ENCODE measurements at regions not wholly inside any gene's neighbourhood (a gene's known extent, or its start where the extent isn't known, plus 50 kb on each side); places are given as distances from the start of the nearest gene placed in this dataset.

DNA sequence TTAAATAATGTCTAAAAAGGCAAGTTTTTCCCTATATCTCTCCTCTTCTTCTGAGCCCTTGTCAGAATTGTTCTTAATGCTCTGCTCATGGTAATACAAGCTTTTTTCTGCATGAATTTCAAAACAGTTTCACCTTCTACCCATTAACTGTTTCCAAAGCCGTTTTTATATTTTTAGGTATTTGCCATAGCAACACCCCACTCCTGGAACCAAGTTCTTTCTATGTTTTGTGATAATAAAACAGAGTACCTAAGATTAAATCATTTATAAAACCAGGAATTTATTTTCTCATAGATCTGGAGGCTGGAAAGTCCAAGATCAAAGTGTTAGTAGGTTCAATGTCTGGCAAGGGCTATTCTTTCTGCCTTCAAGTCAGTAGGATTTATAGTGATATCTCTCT, 497.4 kb downstream of the ETS1 start:
- H3K4me3 ChIP-seq (ENCODE audit: low read depth in 1 of 2, low read length in 2 of 2), result no peak overlapping the region
- H3K27me3 ChIP-seq (ENCODE audit: control insufficient read depth in 1 of 2, insufficient read depth in 2 of 2, low read length in 2 of 2), result no peaks in the 10 kb centered on the region
- H3K4me1 ChIP-seq (ENCODE audit: control insufficient read depth in 2 of 2, insufficient read depth in 2 of 2, low read length in 1 of 2), result no peaks in the 10 kb centered on the region
- H3K27ac ChIP-seq (ENCODE audit: low read depth in 2 of 2, low read length in 1 of 2), result no peak overlapping the region
- no peaks in the 10 kb centered on the region for H3K36me3 ChIP-seq (ENCODE audit: control insufficient read depth in 2 of 2, insufficient read depth in 2 of 2, low read length in 1 of 2)
- WGBS, 2 donors, result 76 to 84% methylated on average over 1 of the region's 1 CpG
- peaks cover 0 to 3% of the 10 kb centered on the region in 2 donors for H3K9me3 ChIP-seq (ENCODE audit: control insufficient read depth in 2 of 2, insufficient read depth in 1 of 2, low read depth in 1 of 2, low read length in 1 of 2)

DNA sequence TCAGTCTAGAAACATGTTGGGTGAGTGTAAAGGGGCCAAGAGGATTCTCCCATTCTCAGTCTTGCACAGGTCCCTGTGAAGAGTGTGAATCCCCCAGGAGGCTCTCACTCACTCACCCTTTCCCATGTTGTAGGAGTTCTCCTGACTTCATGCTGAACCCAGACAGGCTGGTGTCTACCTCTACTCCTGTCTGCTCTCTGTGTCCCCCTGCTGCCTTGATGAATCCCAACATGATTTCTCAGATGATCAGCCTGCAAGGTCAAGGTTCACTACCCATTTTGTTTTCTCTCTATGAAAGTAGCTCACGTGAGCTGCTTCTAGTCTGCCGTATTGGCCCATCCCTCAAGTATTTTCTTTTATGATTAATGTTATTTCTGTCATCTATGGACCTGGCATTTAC, 500.6 kb downstream of the ETS1 start:
- Histone ChIP-seq H3K4me3 (ENCODE audit: low read depth in 1 of 2, low read length in 2 of 2) (no peak overlapping the region), H3K9me3 (ENCODE audit: control insufficient read depth in 2 of 2, insufficient read depth in 1 of 2, low read depth in 1 of 2, low read length in 1 of 2) (peaks cover 0 to 3% of the 10 kb centered on the region in 2 donors), H3K36me3 (ENCODE audit: control insufficient read depth in 2 of 2, insufficient read depth in 2 of 2, low read length in 1 of 2) (no peaks in the 10 kb centered on the region), H3K27me3 (ENCODE audit: control insufficient read depth in 1 of 2, insufficient read depth in 2 of 2, low read length in 2 of 2) (no peaks in the 10 kb centered on the region), H3K27ac (ENCODE audit: low read depth in 2 of 2, low read length in 1 of 2) (no peak overlapping the region), H3K4me1 (ENCODE audit: control insufficient read depth in 2 of 2, insufficient read depth in 2 of 2, low read length in 1 of 2) (no peaks in the 10 kb centered on the region)
- 84 to 94% methylated on average over 2 of the region's 2 CpGs for WGBS, 2 donors

DNA sequence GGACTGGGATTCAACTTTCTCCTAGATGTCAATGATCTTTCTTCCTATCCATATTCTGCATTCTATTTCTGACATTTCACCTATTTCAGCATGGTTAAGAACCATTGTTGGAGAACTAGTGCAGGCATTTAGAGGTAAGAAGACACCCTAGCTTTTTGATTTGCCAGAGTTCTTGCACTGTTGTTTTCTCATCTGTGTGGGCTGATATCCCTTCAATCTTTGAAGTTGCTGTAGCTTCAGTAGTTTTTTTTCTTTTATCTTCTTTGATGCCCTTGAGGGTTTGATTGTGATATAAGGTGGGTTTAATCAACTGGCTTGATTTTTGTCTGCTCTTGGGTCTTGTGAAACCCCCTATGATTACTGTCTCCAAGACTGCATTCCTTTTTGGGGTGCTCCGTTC, 502.1 kb downstream of the ETS1 start:
- Histone ChIP-seq H3K27ac (ENCODE audit: low read depth in 2 of 2, low read length in 1 of 2) (no peak overlapping the region), H3K4me3 (ENCODE audit: low read depth in 1 of 2, low read length in 2 of 2) (no peak overlapping the region), H3K36me3 (ENCODE audit: control insufficient read depth in 2 of 2, insufficient read depth in 2 of 2, low read length in 1 of 2) (no peaks in the 10 kb centered on the region), H3K9me3 (ENCODE audit: control insufficient read depth in 2 of 2, insufficient read depth in 1 of 2, low read depth in 1 of 2, low read length in 1 of 2) (peaks cover 0 to 3% of the 10 kb centered on the region in 2 donors), H3K4me1 (ENCODE audit: control insufficient read depth in 2 of 2, insufficient read depth in 2 of 2, low read length in 1 of 2) (no peaks in the 10 kb centered on the region), H3K27me3 (ENCODE audit: control insufficient read depth in 1 of 2, insufficient read depth in 2 of 2, low read length in 2 of 2) (no peaks in the 10 kb centered on the region)
- WGBS, 2 donors, result 0% methylated on average over 1 of the region's 1 CpG

DNA sequence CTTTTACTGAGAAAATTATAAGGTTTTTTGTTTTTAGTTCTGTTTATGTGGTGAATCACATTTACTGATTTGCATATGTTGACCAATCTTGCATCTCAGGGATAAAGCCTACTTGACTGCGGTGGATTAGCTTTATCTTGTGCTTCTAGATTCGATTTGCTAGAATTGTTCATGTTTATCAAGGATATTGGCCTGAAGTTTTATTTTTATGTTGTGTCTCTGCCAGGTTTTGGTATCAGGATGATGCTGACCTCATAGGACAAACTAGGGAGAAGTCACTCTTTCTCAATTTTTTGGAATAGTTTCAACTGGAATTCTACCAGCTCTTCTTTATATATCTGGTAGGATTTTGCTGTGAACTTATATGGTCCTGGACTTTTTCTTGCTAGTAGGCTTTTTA, 504.8 kb downstream of the ETS1 start:
- H3K9me3 ChIP-seq (ENCODE audit: control insufficient read depth in 2 of 2, insufficient read depth in 1 of 2, low read depth in 1 of 2, low read length in 1 of 2), result no peaks in the 10 kb centered on the region
- no peak overlapping the region for H3K27ac ChIP-seq (ENCODE audit: low read depth in 2 of 2, low read length in 1 of 2)
- H3K36me3 ChIP-seq (ENCODE audit: control insufficient read depth in 2 of 2, insufficient read depth in 2 of 2, low read length in 1 of 2), result no peaks in the 10 kb centered on the region
- H3K4me3 ChIP-seq (ENCODE audit: low read depth in 1 of 2, low read length in 2 of 2), result no peak overlapping the region
- no peaks in the 10 kb centered on the region for H3K27me3 ChIP-seq (ENCODE audit: control insufficient read depth in 1 of 2, insufficient read depth in 2 of 2, low read length in 2 of 2)
- H3K4me1 ChIP-seq (ENCODE audit: control insufficient read depth in 2 of 2, insufficient read depth in 2 of 2, low read length in 1 of 2), result no peaks in the 10 kb centered on the region
- WGBS, 2 donors, result 92 to 93% methylated on average over 2 of the region's 2 CpGs

DNA sequence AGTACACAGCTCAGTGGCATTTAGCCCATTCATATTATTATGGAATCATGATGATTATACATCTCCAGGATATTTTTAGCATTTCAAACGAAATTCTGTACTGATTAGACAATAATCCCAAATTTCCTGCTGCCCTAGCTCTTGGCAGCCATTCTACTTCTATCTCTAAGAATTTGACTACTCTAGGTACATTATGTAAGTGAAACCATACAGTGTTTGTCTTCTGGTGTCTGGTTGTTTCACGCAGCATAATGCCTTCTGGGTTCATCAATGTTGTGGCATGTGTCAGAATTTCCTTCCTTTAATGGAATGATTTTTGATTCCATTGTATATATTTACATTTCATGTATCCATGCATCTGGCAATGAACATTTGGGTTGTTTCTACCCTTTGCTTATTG, 517.7 kb downstream of the ETS1 start:
- no peak overlapping the region for H3K27ac ChIP-seq (ENCODE audit: low read depth in 2 of 2, low read length in 1 of 2)
- no peaks in the 10 kb centered on the region for H3K27me3 ChIP-seq (ENCODE audit: control insufficient read depth in 1 of 2, insufficient read depth in 2 of 2, low read length in 2 of 2)
- no peaks in the 10 kb centered on the region for H3K9me3 ChIP-seq (ENCODE audit: control insufficient read depth in 2 of 2, insufficient read depth in 1 of 2, low read depth in 1 of 2, low read length in 1 of 2)
- no peaks in the 10 kb centered on the region for H3K36me3 ChIP-seq (ENCODE audit: control insufficient read depth in 2 of 2, insufficient read depth in 2 of 2, low read length in 1 of 2)
- WGBS, 2 donors, result 35 to 42% methylated on average over 2 of the region's 2 CpGs
- H3K4me3 ChIP-seq (ENCODE audit: low read depth in 1 of 2, low read length in 2 of 2), result no peak overlapping the region
- no peaks in the 10 kb centered on the region for H3K4me1 ChIP-seq (ENCODE audit: control insufficient read depth in 2 of 2, insufficient read depth in 2 of 2, low read length in 1 of 2)

DNA sequence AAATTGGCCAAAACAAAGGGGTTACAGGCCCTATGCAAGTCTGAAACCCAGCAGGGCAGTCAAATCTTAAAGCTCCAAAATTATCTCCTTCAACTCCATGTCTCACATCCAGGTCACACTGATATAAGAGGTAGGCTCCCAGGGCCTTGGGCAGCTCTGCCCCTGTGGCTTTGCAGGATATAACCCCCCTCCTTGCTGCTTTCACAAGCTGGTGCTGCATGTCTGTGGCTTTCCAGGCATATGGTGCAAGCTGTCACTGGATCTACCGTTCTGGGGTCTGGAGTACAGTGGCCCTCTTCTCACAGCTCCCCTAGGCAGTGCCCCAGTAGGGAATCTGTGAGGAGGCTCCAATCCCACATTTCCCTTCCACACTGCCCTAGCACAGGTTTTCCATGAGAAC, 519.6 kb downstream of the ETS1 start:
- 61 to 71% methylated on average over 1 of the region's 1 CpG for WGBS, 2 donors

DNA sequence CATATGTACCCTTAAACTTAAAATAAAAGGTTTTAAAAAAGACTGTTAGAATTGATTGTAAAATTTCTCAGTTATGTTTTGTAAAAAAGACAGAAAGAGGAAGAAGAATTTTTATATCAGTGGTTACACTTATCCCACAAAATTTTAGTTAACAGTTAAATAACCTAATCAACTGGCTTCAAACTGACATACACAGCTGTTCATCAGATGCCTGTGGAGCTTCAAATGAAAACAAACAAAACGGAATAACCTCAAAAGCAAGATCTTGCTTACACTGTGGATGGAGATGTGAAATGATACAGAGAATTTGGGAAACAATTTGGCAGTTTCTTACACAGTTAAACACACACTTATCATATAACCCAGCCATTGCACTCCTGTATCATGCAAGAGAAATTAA, 521.0 kb downstream of the ETS1 start:
- Histone ChIP-seq H3K27ac (ENCODE audit: low read depth in 2 of 2, low read length in 1 of 2) (no peak overlapping the region), H3K4me1 (ENCODE audit: control insufficient read depth in 2 of 2, insufficient read depth in 2 of 2, low read length in 1 of 2) (no peaks in the 10 kb centered on the region), H3K36me3 (ENCODE audit: control insufficient read depth in 2 of 2, insufficient read depth in 2 of 2, low read length in 1 of 2) (no peaks in the 10 kb centered on the region), H3K4me3 (ENCODE audit: low read depth in 1 of 2, low read length in 2 of 2) (no peak overlapping the region), H3K27me3 (ENCODE audit: control insufficient read depth in 1 of 2, insufficient read depth in 2 of 2, low read length in 2 of 2) (no peaks in the 10 kb centered on the region), H3K9me3 (ENCODE audit: control insufficient read depth in 2 of 2, insufficient read depth in 1 of 2, low read depth in 1 of 2, low read length in 1 of 2) (no peaks in the 10 kb centered on the region)
- 56 to 63% methylated on average over 1 of the region's 1 CpG for WGBS, 2 donors

More for the DNA sequence above, 519.6 kb downstream of the ETS1 start:
- H3K27me3 ChIP-seq (ENCODE audit: control insufficient read depth in 1 of 2, insufficient read depth in 2 of 2, low read length in 2 of 2), result no peaks in the 10 kb centered on the region
- H3K27ac ChIP-seq (ENCODE audit: low read depth in 2 of 2, low read length in 1 of 2), result no peak overlapping the region
- H3K4me3 ChIP-seq (ENCODE audit: low read depth in 1 of 2, low read length in 2 of 2), result no peak overlapping the region
- no peaks in the 10 kb centered on the region for H3K4me1 ChIP-seq (ENCODE audit: control insufficient read depth in 2 of 2, insufficient read depth in 2 of 2, low read length in 1 of 2)
- H3K36me3 ChIP-seq (ENCODE audit: control insufficient read depth in 2 of 2, insufficient read depth in 2 of 2, low read length in 1 of 2), result no peaks in the 10 kb centered on the region
- no peaks in the 10 kb centered on the region for H3K9me3 ChIP-seq (ENCODE audit: control insufficient read depth in 2 of 2, insufficient read depth in 1 of 2, low read depth in 1 of 2, low read length in 1 of 2)

DNA sequence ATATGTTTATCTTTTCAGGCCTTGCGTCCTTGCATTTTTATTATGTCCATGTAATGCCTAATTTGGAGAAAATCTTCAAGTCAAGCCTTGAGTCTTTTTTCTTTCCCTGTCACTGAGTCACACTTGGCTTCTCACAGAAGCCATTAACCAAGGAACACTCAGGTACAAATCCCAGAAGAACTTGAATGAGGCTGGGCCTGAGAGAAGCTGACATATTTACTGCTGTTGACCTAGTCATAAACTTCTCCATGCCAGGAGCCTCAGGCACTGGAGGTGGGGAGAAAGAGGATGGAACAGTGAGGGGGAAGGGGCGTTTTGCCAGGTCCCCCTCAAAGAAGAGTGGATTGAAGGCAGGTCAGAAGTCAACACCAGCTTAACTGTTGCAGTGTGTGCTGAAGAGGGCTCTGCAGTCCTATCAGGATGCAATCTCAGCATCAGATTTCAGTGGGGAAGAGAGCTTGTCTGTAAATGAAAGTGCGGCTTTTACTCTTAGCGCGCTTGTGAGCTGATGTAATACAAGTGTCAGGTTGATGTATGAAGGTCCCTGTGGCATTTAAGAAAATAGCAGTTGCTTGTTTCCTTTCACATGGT, 526.0 kb downstream of the ETS1 start:
- WGBS, 2 donors, result 56 to 57% methylated on average over 5 of the region's 5 CpGs
- H3K4me3 ChIP-seq (ENCODE audit: low read depth in 1 of 2, low read length in 2 of 2), result no peak overlapping the region
- no peak overlapping the region for H3K27ac ChIP-seq (ENCODE audit: low read depth in 2 of 2, low read length in 1 of 2)
- H3K36me3 ChIP-seq (ENCODE audit: control insufficient read depth in 2 of 2, insufficient read depth in 2 of 2, low read length in 1 of 2), result no peaks in the 10 kb centered on the region
- no peaks in the 10 kb centered on the region for H3K4me1 ChIP-seq (ENCODE audit: control insufficient read depth in 2 of 2, insufficient read depth in 2 of 2, low read length in 1 of 2)
- no peaks in the 10 kb centered on the region for H3K9me3 ChIP-seq (ENCODE audit: control insufficient read depth in 2 of 2, insufficient read depth in 1 of 2, low read depth in 1 of 2, low read length in 1 of 2)
- H3K27me3 ChIP-seq (ENCODE audit: control insufficient read depth in 1 of 2, insufficient read depth in 2 of 2, low read length in 2 of 2), result no peaks in the 10 kb centered on the region

DNA sequence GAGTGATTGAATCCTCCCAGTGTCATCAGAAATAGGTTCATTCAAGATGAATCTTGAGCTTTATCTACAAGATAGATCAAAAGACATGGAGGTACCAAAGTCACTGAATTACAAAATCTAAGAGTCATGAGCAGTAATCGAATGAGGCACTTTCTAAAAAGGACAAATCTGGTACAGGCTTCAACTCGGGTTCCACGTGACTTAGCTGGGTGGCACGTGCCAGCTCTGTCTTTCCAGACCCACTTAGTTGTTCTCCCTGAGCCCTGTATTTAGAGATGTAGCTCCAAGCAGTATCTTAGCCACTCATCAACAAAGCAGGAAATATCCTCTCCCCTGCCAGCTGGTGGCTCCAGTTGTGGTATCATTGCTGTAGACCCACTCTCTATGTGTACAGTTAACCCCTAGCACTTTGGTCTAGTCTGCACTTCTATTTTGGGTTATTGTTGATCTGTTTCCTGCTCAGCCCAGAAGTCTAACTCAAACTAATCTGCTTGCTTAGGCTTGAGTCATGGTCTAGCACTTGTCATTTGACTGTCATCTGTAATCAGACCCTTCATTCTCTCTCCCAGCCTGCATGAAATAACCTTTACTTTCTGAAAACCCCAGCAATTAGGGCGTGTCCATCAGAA, 528.7 kb downstream of the ETS1 start:
- Histone ChIP-seq H3K27ac (ENCODE audit: low read depth in 2 of 2, low read length in 1 of 2) (no peak overlapping the region), H3K4me3 (ENCODE audit: low read depth in 1 of 2, low read length in 2 of 2) (no peak overlapping the region), H3K4me1 (ENCODE audit: control insufficient read depth in 2 of 2, insufficient read depth in 2 of 2, low read length in 1 of 2) (no peaks in the 10 kb centered on the region), H3K9me3 (ENCODE audit: control insufficient read depth in 2 of 2, insufficient read depth in 1 of 2, low read depth in 1 of 2, low read length in 1 of 2) (no peaks in the 10 kb centered on the region), H3K27me3 (ENCODE audit: control insufficient read depth in 1 of 2, insufficient read depth in 2 of 2, low read length in 2 of 2) (no peaks in the 10 kb centered on the region), H3K36me3 (ENCODE audit: control insufficient read depth in 2 of 2, insufficient read depth in 2 of 2, low read length in 1 of 2) (no peaks in the 10 kb centered on the region)
- 84 to 88% methylated on average over 5 of the region's 5 CpGs for WGBS, 2 donors

DNA sequence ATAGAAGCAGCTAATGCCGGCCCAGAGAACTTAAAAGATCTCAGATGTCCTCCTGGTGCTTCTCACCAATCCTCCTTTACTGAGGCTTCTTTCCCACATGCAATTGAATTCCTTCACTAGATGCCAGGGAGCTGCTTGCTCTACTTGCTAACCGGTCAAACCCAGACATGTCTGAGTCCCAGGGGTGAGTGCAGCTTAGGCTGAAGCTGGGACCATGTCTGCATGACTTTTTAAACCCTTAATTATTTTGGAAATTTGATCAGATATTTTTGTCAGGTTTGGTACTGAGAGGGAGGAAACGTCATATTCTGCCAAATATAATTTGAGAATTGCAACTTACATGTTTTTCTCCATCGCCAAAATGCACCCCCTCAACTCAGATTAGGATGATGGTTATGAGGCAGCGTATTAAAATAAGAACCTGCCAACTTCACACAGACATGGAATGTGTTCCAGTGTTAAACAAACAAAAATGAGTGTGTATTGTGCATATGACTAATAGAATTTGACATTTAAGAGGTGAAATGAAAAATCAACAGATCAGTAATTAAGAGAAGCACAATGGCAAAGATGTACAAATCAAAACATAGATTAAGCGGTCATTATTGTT, 529.5 kb downstream of the ETS1 start:
- Histone ChIP-seq H3K4me3 (ENCODE audit: low read depth in 1 of 2, low read length in 2 of 2) (no peak overlapping the region), H3K36me3 (ENCODE audit: control insufficient read depth in 2 of 2, insufficient read depth in 2 of 2, low read length in 1 of 2) (no peaks in the 10 kb centered on the region), H3K27ac (ENCODE audit: low read depth in 2 of 2, low read length in 1 of 2) (no peak overlapping the region), H3K27me3 (ENCODE audit: control insufficient read depth in 1 of 2, insufficient read depth in 2 of 2, low read length in 2 of 2) (no peaks in the 10 kb centered on the region), H3K4me1 (ENCODE audit: control insufficient read depth in 2 of 2, insufficient read depth in 2 of 2, low read length in 1 of 2) (no peaks in the 10 kb centered on the region), H3K9me3 (ENCODE audit: control insufficient read depth in 2 of 2, insufficient read depth in 1 of 2, low read depth in 1 of 2, low read length in 1 of 2) (no peaks in the 10 kb centered on the region)
- whole genome bisulfite sequencing, 2 donors, result 58 to 59% methylated on average over 6 of the region's 6 CpGs

Measured in esophagus (tissue), 2 donors.